ENCODE measurements at regions not wholly inside any gene's neighbourhood (a gene's known extent, or its start where the extent isn't known, plus 50 kb on each side); places are given as distances from the start of the nearest gene placed in this dataset.

DNA sequence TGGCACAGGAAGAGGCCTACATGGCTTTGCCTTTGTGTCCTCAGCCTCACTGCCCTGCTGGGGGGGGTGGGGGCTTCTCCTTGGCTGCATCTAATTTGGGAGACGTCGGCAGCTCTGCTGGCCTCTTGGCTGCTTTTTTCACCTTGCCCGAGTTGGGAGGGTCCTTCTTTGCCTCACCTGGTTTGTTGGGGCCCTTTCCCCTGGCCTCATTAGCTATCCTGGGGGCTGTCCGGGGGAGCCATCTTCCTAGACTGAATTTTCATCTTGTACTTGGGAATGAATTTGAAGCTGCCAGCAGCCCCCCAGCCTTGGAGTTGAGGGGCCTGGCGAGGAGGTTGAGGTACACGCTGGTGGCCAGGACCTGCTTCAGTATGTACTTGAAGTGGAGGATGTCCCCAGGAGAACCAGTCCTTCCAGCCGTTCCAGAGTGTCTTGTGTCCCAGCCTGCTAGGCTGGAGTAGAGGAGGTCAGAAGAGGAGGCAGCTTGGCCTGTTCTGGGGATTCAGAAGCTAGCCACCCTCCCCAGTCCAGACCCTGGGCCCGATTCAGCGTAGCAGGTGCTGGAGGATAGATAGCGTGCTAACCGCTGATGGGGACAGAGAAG lies 70.7 kb upstream of the VASH1 start:
- ChIA-PET CTCF (ENCODE audit: unreplicated experiment) (no interaction called here), POLR2A (interaction anchor here (1.0 kb wide), 1 partner anchor 241 kb away, joined by 5 read pairs; no protein-coding TSS in a partner anchor)

DNA sequence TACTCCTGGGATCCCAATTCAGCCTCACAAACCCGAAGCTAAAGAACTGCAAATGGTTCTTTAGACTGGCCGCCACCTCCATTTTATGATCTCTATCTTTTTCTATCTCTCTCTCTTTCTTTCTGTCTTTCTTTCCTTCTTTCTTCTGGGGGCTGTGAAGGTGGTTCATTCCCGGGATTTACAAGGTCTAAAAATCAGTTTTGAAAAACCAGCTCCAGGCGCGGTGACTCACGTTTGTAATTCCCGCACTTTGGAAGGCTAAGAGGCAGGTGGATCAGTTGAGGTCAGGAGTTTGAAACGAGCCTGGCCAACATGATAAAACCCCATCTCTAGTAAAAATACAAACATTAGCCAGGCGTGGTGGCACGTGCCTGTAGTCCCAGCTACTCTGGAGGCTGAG lies 67.2 kb upstream of the VASH1 start:
- Histone ChIP-seq H3K79me2 (ENCODE audit: insufficient read depth, low read depth, low read length) (no peaks in the 10 kb centered on the region), H3K9me2 (ENCODE audit: insufficient read depth, low read length) (no peaks in the 10 kb centered on the region), H3K9me3 (ENCODE audit: low read length) (no peaks in the 10 kb centered on the region), H4K20me1 (ENCODE audit: insufficient read depth, low read length) (no peaks in the 10 kb centered on the region), H3K36me3 (ENCODE audit: insufficient read depth, low read length) (no peaks in the 10 kb centered on the region), H2AFZ (ENCODE audit: low read length) (no peak overlapping the region), H3K4me3 (ENCODE audit: low read depth, low read length, poor library complexity, severe bottlenecking) (no peak overlapping the region), H3K4me1 (ENCODE audit: insufficient read depth, low read length, poor library complexity, severe bottlenecking) (no peaks in the 10 kb centered on the region), H3K4me2 (ENCODE audit: low read length) (no peak overlapping the region), H3K27ac (ENCODE audit: low read depth, low read length, poor library complexity, severe bottlenecking) (no peak overlapping the region)
- intact Hi-C loops (cut with micrococcal nuclease; ENCODE audit: unreplicated experiment) = no loop called here
- POLR2A ChIA-PET = no interaction called here
- CTCF ChIA-PET (ENCODE audit: unreplicated experiment) = no interaction called here
- no TSS peak for BruUV-seq (replicated peaks)
- TF ChIP-seq EZH2phosphoT487 (IDR thresholded peaks at IDR 0.05; ENCODE audit: borderline replicate concordance, low read depth, low read length) = no peak
- TF ChIP-seq, protein P1, sequence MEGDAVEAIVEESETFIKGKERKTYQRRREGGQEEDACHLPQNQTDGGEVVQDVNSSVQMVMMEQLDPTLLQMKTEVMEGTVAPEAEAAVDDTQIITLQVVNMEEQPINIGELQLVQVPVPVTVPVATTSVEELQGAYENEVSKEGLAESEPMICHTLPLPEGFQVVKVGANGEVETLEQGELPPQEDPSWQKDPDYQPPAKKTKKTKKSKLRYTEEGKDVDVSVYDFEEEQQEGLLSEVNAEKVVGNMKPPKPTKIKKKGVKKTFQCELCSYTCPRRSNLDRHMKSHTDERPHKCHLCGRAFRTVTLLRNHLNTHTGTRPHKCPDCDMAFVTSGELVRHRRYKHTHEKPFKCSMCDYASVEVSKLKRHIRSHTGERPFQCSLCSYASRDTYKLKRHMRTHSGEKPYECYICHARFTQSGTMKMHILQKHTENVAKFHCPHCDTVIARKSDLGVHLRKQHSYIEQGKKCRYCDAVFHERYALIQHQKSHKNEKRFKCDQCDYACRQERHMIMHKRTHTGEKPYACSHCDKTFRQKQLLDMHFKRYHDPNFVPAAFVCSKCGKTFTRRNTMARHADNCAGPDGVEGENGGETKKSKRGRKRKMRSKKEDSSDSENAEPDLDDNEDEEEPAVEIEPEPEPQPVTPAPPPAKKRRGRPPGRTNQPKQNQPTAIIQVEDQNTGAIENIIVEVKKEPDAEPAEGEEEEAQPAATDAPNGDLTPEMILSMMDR (conservative IDR thresholded peaks at IDR 0.05; ENCODE audit: low read length) = no peak
- no peak for DNase-seq (ENCODE audit: low spot score)

More for the DNA sequence above, 70.7 kb upstream of the VASH1 start:
- TF ChIP-seq, protein P1 (conservative IDR thresholded peaks at IDR 0.05; ENCODE audit: low read length) = no peak
- TF ChIP-seq EZH2phosphoT487 (IDR thresholded peaks at IDR 0.05; ENCODE audit: borderline replicate concordance, low read depth, low read length) = no peak
- no peak overlapping the region for H2AFZ ChIP-seq (ENCODE audit: low read length)
- H3K79me2 ChIP-seq (ENCODE audit: insufficient read depth, low read depth, low read length) = no peaks in the 10 kb centered on the region
- H3K36me3 ChIP-seq (ENCODE audit: insufficient read depth, low read length) = no peaks in the 10 kb centered on the region
- H3K9me3 ChIP-seq (ENCODE audit: low read length) = no peaks in the 10 kb centered on the region
- no TSS peak for BruUV-seq (replicated peaks)
- no peak overlapping the region for H3K4me3 ChIP-seq (ENCODE audit: low read depth, low read length, poor library complexity, severe bottlenecking)
- no peak for DNase-seq (ENCODE audit: low spot score)
- no peaks in the 10 kb centered on the region for H4K20me1 ChIP-seq (ENCODE audit: insufficient read depth, low read length)
- no peak overlapping the region for H3K4me2 ChIP-seq (ENCODE audit: low read length)
- H3K9me2 ChIP-seq (ENCODE audit: insufficient read depth, low read length) = no peaks in the 10 kb centered on the region
- H3K27ac ChIP-seq (ENCODE audit: low read depth, low read length, poor library complexity, severe bottlenecking) = no peak overlapping the region
- intact Hi-C loops (cut with micrococcal nuclease; ENCODE audit: unreplicated experiment) = no loop called here
- H3K4me1 ChIP-seq (ENCODE audit: insufficient read depth, low read length, poor library complexity, severe bottlenecking) = no peaks in the 10 kb centered on the region

DNA sequence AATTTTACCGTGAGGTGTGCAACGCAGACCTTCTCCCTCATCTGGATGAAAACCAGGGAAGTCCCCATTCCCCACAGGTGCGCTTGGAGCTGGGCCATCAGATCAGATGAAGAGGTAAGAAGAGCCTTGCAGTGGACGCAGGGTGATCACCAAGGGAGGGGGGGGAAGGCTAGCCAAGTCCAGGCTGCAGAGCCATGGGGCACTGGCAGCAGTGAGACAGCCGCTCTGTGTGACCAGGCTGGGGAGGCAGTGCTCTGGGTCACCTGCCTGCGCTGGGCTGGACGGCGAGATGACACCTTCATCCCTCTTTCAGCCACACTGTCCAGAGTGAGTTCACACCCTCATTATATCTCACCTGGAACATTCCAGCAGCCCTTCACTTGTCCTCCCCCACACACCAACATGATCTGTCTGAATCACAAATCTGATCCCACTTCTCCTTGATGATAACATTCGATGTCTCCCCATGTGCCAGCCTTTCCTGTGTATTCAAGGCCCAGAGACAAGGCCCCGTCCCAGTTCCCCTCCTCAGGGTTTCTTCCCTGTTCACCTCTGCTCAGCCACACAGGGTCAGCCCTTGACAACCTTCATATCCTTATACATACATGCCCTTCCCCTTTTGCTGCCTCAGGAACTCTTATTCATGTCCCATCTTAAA lies 65.9 kb upstream of the VASH1 start:
- no peaks in the 10 kb centered on the region for H3K79me2 ChIP-seq (ENCODE audit: insufficient read depth, low read depth, low read length)
- no TSS peak for BruUV-seq (replicated peaks)
- no peak for TF ChIP-seq EZH2phosphoT487 (IDR thresholded peaks at IDR 0.05; ENCODE audit: borderline replicate concordance, low read depth, low read length)
- TF ChIP-seq, protein P1 (conservative IDR thresholded peaks at IDR 0.05; ENCODE audit: low read length) = no peak
- no peaks in the 10 kb centered on the region for H3K36me3 ChIP-seq (ENCODE audit: insufficient read depth, low read length)
- H3K9me2 ChIP-seq (ENCODE audit: insufficient read depth, low read length) = no peaks in the 10 kb centered on the region
- H3K4me2 ChIP-seq (ENCODE audit: low read length) = no peak overlapping the region
- intact Hi-C loops (cut with micrococcal nuclease; ENCODE audit: unreplicated experiment) = no loop called here
- no peaks in the 10 kb centered on the region for H3K4me1 ChIP-seq (ENCODE audit: insufficient read depth, low read length, poor library complexity, severe bottlenecking)
- H3K9me3 ChIP-seq (ENCODE audit: low read length) = no peaks in the 10 kb centered on the region
- ChIA-PET POLR2A (no interaction called here), CTCF (ENCODE audit: unreplicated experiment) (no interaction called here)
- H3K27ac ChIP-seq (ENCODE audit: low read depth, low read length, poor library complexity, severe bottlenecking) = no peak overlapping the region
- H4K20me1 ChIP-seq (ENCODE audit: insufficient read depth, low read length) = no peaks in the 10 kb centered on the region
- H2AFZ ChIP-seq (ENCODE audit: low read length) = no peak overlapping the region
- no peak overlapping the region for H3K4me3 ChIP-seq (ENCODE audit: low read depth, low read length, poor library complexity, severe bottlenecking)
- DNase-seq (ENCODE audit: low spot score) = no peak

Data from OCI-LY7 (cell line).